HG03095 (cell line): ENCODE measurements at regions not wholly inside any gene's neighbourhood (a gene's known extent, or its start where the extent isn't known, plus 50 kb on each side); places are given as distances from the start of the nearest gene placed in this dataset.
"Not testable (repeated sequence)": the region's sequence is repeated elsewhere in the genome, so short reads cannot be mapped to it uniquely, and the experiment has no call there.

ENCODE experiments used
- ATAC-seq: cut with Tn5 transposase; IDR thresholded peaks from one replicate; pipeline ENCODE4 v1.9.1; 2021; ENCODE audit warnings: moderate library complexity; ENCODE audit not compliant: unreplicated experiment

- no peak for ATAC-seq
These were observed 137.7 kb downstream of the AHR start for GRCh38 chr7:17436126-17436525.

GRCh38 chr7:17437586-17437985, 139.1 kb downstream of the AHR start:
- ATAC-seq, result no peak

GRCh38 chr7:17440025-17440784, 141.8 kb downstream of the AHR start:
- not testable (repeated sequence) for ATAC-seq

- no peak for ATAC-seq
These were observed 142.4 kb downstream of the AHR start for GRCh38 chr7:17440831-17441230.

GRCh38 chr7:17441557-17441956, 143.1 kb downstream of the AHR start:
- ATAC-seq, result no peak

GRCh38 chr7:17444151-17444550, 145.7 kb downstream of the AHR start:
- no peak for ATAC-seq

- ATAC-seq, result no peak
These were observed 146.2 kb downstream of the AHR start for GRCh38 chr7:17444673-17445072.

GRCh38 chr7:17446340-17446739, 147.9 kb downstream of the AHR start:
- ATAC-seq, result no peak

- no peak for ATAC-seq
These were observed 149.5 kb downstream of the AHR start for GRCh38 chr7:17447728-17448478.

GRCh38 chr7:17448479-17449423, 150.3 kb downstream of the AHR start:
- ATAC-seq, result no peak

- no peak for ATAC-seq
These were observed 158.1 kb downstream of the AHR start for GRCh38 chr7:17456541-17456940.

- ATAC-seq, result no peak
These were observed 161.5 kb downstream of the AHR start for GRCh38 chr7:17460001-17460400.

- no peak for ATAC-seq
These were observed 162.2 kb downstream of the AHR start for GRCh38 chr7:17460665-17461064.

GRCh38 chr7:17462131-17462631, 163.7 kb downstream of the AHR start:
- no peak for ATAC-seq

GRCh38 chr7:17463511-17464085, 165.1 kb downstream of the AHR start:
- no peak for ATAC-seq

GRCh38 chr7:17466216-17466615, 167.8 kb downstream of the AHR start:
- ATAC-seq, result no peak

GRCh38 chr7:17467386-17467945, 169.0 kb downstream of the AHR start:
- ATAC-seq, result no peak

- no peak for ATAC-seq
These were observed 172.9 kb downstream of the AHR start for GRCh38 chr7:17471325-17471724.

GRCh38 chr7:17472518-17472917, 174.1 kb downstream of the AHR start:
- ATAC-seq, result no peak

GRCh38 chr7:17472939-17473338, 174.5 kb downstream of the AHR start:
- ATAC-seq, result no peak
